CD14-positive monocyte (primary cell): ENCODE measurements at regions not wholly inside any gene's neighbourhood (a gene's known extent, or its start where the extent isn't known, plus 50 kb on each side); places are given as distances from the start of the nearest gene placed in this dataset.

Experiments
- DNase-seq, 3 donors: peaks; one replicate each; pipeline ENCODE4 v3.0.0-alpha.2; 2011 to 2022
- H2AFZ ChIP-seq: 2 replicates; pipeline ENCODE4 v1.6.0; 2012; ENCODE audit warnings: mild to moderate bottlenecking, low read depth, low read length, inconsistent platforms; ENCODE audit not compliant: insufficient read depth, poor library complexity, severe bottlenecking
- H3K27ac ChIP-seq, 2 donors: 1 replicate in 1 of 2; 2 replicates in 1 of 2; pipeline ENCODE4 v1.5.1; 2012 to 2013; ENCODE audit warnings: low read length in 2 of 2, control low read depth in 1 of 2, inconsistent platforms in 1 of 2, low read depth in 1 of 2, mild to moderate bottlenecking in 1 of 2
- H3K27me3 ChIP-seq, 2 donors: one replicate each; pipeline versions ENCODE4 v1.6.0 to v1.6.1; 2011 to 2013; ENCODE audit warnings: low read length in 2 of 2; ENCODE audit not compliant: control insufficient read depth in 2 of 2, insufficient read depth in 2 of 2
- H3K36me3 ChIP-seq, 2 donors: replicated peaks in 1 of 2; 1 replicate in 1 of 2; 2 replicates in 1 of 2; pipeline versions ENCODE4 v1.5.1 to v1.6.1; 2012 to 2013; ENCODE audit warnings: low read length in 2 of 2, control low read depth in 1 of 2, inconsistent platforms in 1 of 2, mild to moderate bottlenecking in 1 of 2; ENCODE audit not compliant: insufficient read depth in 2 of 2, control insufficient read depth in 1 of 2
- H3K4me1 ChIP-seq, 2 donors: 1 replicate in 1 of 2; 2 replicates in 1 of 2; pipeline versions ENCODE4 v1.5.1 to v1.6.1; 2012 to 2013; ENCODE audit warnings: low read length in 2 of 2, control low read depth in 1 of 2, inconsistent platforms in 1 of 2, mild to moderate bottlenecking in 1 of 2, moderate library complexity in 1 of 2; ENCODE audit not compliant: insufficient read depth in 2 of 2, control insufficient read depth in 1 of 2
- H3K4me2 ChIP-seq: replicated peaks from 2 replicates; pipeline ENCODE3; 2012; ENCODE audit warnings: low read length, moderate library complexity, mild to moderate bottlenecking; ENCODE audit not compliant: poor library complexity, severe bottlenecking; ENCODE audit errors: extremely low read depth
- H3K4me3 ChIP-seq, 3 experiments: fragments of 200-600 bp in 1 of 3; sonication (generic) in 1 of 3; replicated peaks in 1 of 3; 1 replicate in 2 of 3; 2 replicates in 1 of 3; pipeline ENCODE4 v1.5.1; 2011 to 2013; ENCODE audit warnings: low read length in 3 of 3, mild to moderate bottlenecking in 3 of 3, control low read depth in 2 of 3, low read depth in 2 of 3, inconsistent platforms in 1 of 3, moderate library complexity in 1 of 3
- H3K79me2 ChIP-seq: 2 replicates; pipeline ENCODE4 v1.6.0; 2012; ENCODE audit warnings: mild to moderate bottlenecking, control low read depth, inconsistent platforms, low read length, moderate library complexity; ENCODE audit not compliant: insufficient read depth
- H3K9ac ChIP-seq: 2 replicates; pipeline ENCODE4 v1.6.0; 2017; ENCODE audit warnings: low read length, mild to moderate bottlenecking; ENCODE audit not compliant: insufficient read depth, poor library complexity, severe bottlenecking
- H3K9me3 ChIP-seq, 2 donors: replicated peaks in 1 of 2; 1 replicate in 1 of 2; 2 replicates in 1 of 2; pipeline versions ENCODE4 v1.5.1 to v1.6.1; 2012 to 2013; ENCODE audit warnings: low read length in 2 of 2, control low read depth in 1 of 2; ENCODE audit not compliant: control insufficient read depth in 1 of 2, insufficient read depth in 1 of 2
- H4K20me1 ChIP-seq: 2 replicates; pipeline ENCODE4 v1.6.0; 2012; ENCODE audit warnings: mild to moderate bottlenecking, low read length, control low read depth, moderate library complexity; ENCODE audit not compliant: insufficient read depth
- H3K27ac Mint-ChIP-seq, 7 donors: one replicate each; pipeline ENCODE4 v1.8.0; 2020; ENCODE audit warnings: mild to moderate bottlenecking in 7 of 7, mixed read lengths in 7 of 7, moderate library complexity in 6 of 7, inconsistent platforms in 2 of 7
- H3K27me3 Mint-ChIP-seq, 3 donors: one replicate each; pipeline ENCODE4 v1.8.0; 2021 to 2022; ENCODE audit warnings: low read depth in 3 of 3, mild to moderate bottlenecking in 3 of 3, mixed read lengths in 3 of 3, moderate library complexity in 3 of 3, inconsistent platforms in 1 of 3
- H3K36me3 Mint-ChIP-seq, 2 donors: one replicate each; pipeline ENCODE4 v1.8.0; 2020; ENCODE audit warnings: mixed read lengths in 2 of 2, inconsistent platforms in 1 of 2, mild to moderate bottlenecking in 1 of 2
- H3K4me1 Mint-ChIP-seq: one replicate; pipeline ENCODE4 v1.8.0; 2020; ENCODE audit warnings: mild to moderate bottlenecking, mixed read lengths
- H3K4me3 Mint-ChIP-seq, 2 donors: one replicate each; pipeline ENCODE4 v1.8.0; 2020; ENCODE audit warnings: mild to moderate bottlenecking in 2 of 2, mixed read lengths in 2 of 2, moderate library complexity in 1 of 2
- H3K9me3 Mint-ChIP-seq, 7 donors: one replicate each; pipeline ENCODE4 v1.8.0; 2020 to 2022; ENCODE audit warnings: mixed read lengths in 7 of 7, mild to moderate bottlenecking in 6 of 7, moderate library complexity in 6 of 7, inconsistent platforms in 2 of 7
- WGBS: methylation state at CpG from one replicate; pipeline ENCODE4 v1.1.5; 2013; ENCODE audit warnings: missing lambda C conversion rate; ENCODE audit not compliant: insufficient coverage; 5-methylcytosine and 5-hydroxymethylcytosine counted together
- intact Hi-C, 2 donors: fragments of 100-400 bp; cut with micrococcal nuclease; formaldehyde crosslinking; loops; one replicate each; pipeline versions ENCODE4 v1.15.0 to v1.15.1; 2023
- TF ChIP-seq, protein P1 (sequence below): fragments of 200-600 bp; IDR thresholded peaks from one replicate; pipeline ENCODE4 v1.8.0; 2022; ENCODE audit warnings: antibody characterized with exemption, mild to moderate bottlenecking

DNA sequence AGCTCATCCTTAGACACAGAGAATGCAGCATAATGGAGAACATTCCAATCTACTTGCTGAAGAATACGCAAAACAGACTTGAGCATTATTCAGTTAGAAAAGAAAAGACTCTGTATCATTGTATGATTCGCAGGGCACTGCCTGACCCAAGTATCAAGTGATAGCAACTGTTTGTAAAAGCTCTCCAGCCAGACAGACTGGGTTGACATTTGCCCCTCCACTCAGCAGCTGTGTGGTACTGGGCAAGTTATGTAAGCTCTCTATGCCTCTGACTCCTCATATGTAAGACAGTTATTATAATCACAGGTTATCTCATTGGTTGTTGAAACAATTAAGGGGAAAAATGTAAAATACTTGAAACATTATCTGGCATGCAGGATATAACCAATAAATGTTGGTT, 505.0 kb downstream of the ELAVL2 start:
- peaks cover 0 to 7% of the 10 kb centered on the region in 2 donors for H3K9me3 ChIP-seq
- no peaks in the 10 kb centered on the region for H3K27me3 ChIP-seq
- Mint-ChIP-seq H3K4me3 (no peak overlapping the region), H3K27ac (no peak overlapping the region), H3K9me3 (peaks cover 0 to 12% (median 0%) of the 10 kb centered on the region in 7 donors), H3K36me3 (no peaks in the 10 kb centered on the region), H3K4me1 (no peaks in the 10 kb centered on the region), H3K27me3 (no peaks in the 10 kb centered on the region)
- no peak overlapping the region for H3K27ac ChIP-seq
- intact Hi-C loops = no loop called here
- H2AFZ ChIP-seq = no peak overlapping the region
- no peaks in the 10 kb centered on the region for H4K20me1 ChIP-seq
- H3K79me2 ChIP-seq = no peaks in the 10 kb centered on the region
- H3K4me2 ChIP-seq = no peak overlapping the region
- no peaks in the 10 kb centered on the region for H3K36me3 ChIP-seq
- 80% methylated on average over 1 of the region's 2 CpGs for WGBS
- no peak overlapping the region for H3K4me3 ChIP-seq
- H3K9ac ChIP-seq = no peak overlapping the region
- no peak for DNase-seq
- TF ChIP-seq, protein P1, sequence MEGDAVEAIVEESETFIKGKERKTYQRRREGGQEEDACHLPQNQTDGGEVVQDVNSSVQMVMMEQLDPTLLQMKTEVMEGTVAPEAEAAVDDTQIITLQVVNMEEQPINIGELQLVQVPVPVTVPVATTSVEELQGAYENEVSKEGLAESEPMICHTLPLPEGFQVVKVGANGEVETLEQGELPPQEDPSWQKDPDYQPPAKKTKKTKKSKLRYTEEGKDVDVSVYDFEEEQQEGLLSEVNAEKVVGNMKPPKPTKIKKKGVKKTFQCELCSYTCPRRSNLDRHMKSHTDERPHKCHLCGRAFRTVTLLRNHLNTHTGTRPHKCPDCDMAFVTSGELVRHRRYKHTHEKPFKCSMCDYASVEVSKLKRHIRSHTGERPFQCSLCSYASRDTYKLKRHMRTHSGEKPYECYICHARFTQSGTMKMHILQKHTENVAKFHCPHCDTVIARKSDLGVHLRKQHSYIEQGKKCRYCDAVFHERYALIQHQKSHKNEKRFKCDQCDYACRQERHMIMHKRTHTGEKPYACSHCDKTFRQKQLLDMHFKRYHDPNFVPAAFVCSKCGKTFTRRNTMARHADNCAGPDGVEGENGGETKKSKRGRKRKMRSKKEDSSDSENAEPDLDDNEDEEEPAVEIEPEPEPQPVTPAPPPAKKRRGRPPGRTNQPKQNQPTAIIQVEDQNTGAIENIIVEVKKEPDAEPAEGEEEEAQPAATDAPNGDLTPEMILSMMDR = no peak
- no peaks in the 10 kb centered on the region for H3K4me1 ChIP-seq

DNA sequence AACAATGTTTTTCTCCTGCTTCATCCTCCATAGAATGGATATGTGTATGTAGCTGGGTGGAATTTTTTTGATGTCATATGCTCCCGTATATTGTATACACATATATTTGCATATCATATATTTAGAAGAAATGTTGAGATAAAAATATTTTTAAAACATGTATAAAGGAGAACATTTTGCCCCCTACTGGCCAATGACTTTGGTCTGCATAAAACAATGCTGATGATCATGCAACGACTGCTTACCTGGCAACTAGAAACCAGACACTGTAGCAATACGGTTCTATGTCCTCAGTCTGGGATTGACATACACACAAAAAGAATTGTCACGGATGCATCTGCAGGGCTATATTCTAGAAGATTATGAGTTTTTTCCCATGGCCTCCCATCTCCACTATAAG, 503.6 kb downstream of the ELAVL2 start:
- Histone ChIP-seq H3K27ac (no peak overlapping the region), H3K9me3 (peaks cover 0 to 7% of the 10 kb centered on the region in 2 donors), H3K4me1 (no peaks in the 10 kb centered on the region), H4K20me1 (no peaks in the 10 kb centered on the region), H2AFZ (no peak overlapping the region), H3K79me2 (no peaks in the 10 kb centered on the region), H3K27me3 (no peaks in the 10 kb centered on the region), H3K36me3 (no peaks in the 10 kb centered on the region), H3K9ac (no peak overlapping the region), H3K4me3 (no peak overlapping the region), H3K4me2 (no peak overlapping the region)
- WGBS = 55% methylated on average over 2 of the region's 4 CpGs
- DNase-seq = no peak
- H3K4me3 Mint-ChIP-seq = no peak overlapping the region
- H3K4me1 Mint-ChIP-seq = no peaks in the 10 kb centered on the region
- H3K9me3 Mint-ChIP-seq = peaks cover 0 to 12% (median 0%) of the 10 kb centered on the region in 7 donors
- H3K36me3 Mint-ChIP-seq = no peaks in the 10 kb centered on the region
- intact Hi-C loops = no loop called here
- no peaks in the 10 kb centered on the region for H3K27me3 Mint-ChIP-seq
- no peak overlapping the region for H3K27ac Mint-ChIP-seq
- TF ChIP-seq, protein P1 = no peak
